HCT116 (cell line): ENCODE measurements at regions not wholly inside any gene's neighbourhood (a gene's known extent, or its start where the extent isn't known, plus 50 kb on each side); places are given as distances from the start of the nearest gene placed in this dataset.

Source experiments
- ATF3 ChIP-seq: IDR thresholded peaks from 2 replicates; pipeline ENCODE4 v1.6.1; 2012
- CEBPB ChIP-seq: IDR thresholded peaks from 2 replicates; pipeline ENCODE4 v1.6.1; 2012; ENCODE audit warnings: low read depth
- CTCF ChIP-seq, 3 experiments: fragments of 200-600 bp in 1 of 3; sonication (generic) in 1 of 3; IDR thresholded peaks in 2 of 3; conservative IDR thresholded peaks in 1 of 3; 2 replicates each; pipeline ENCODE4 v1.5.1; 2012 to 2017; ENCODE audit warnings: low read depth in 2 of 3, low read length in 2 of 3, antibody characterized with exemption in 1 of 3, borderline replicate concordance in 1 of 3, control low read depth in 1 of 3, mild to moderate bottlenecking in 1 of 3, mixed read lengths in 1 of 3, mixed run types in 1 of 3, moderate library complexity in 1 of 3; ENCODE audit not compliant: insufficient read depth in 1 of 3
- EZH2 ChIP-seq: fragments of 200-600 bp; sonication (generic); IDR thresholded peaks from 2 replicates; pipeline ENCODE4 v1.6.1; 2017; ENCODE audit warnings: antibody characterized with exemption, mixed run types
- EZH2phosphoT487 ChIP-seq: fragments of 200-600 bp; IDR thresholded peaks from 2 replicates; pipeline ENCODE4 v1.6.1; 2018; ENCODE audit warnings: antibody characterized with exemption, borderline replicate concordance
- JUND ChIP-seq: IDR thresholded peaks from 2 replicates; pipeline ENCODE4 v1.6.1; 2012
- MAX ChIP-seq: IDR thresholded peaks from 2 replicates; pipeline ENCODE4 v1.6.1; 2012
- POLR2A ChIP-seq: IDR thresholded peaks from 2 replicates; pipeline ENCODE4 v1.7.0; 2011; ENCODE audit warnings: borderline replicate concordance; ENCODE audit not compliant: insufficient read depth, insufficient read length; ENCODE audit errors: extremely low read depth
- POLR2AphosphoS5 ChIP-seq: IDR thresholded peaks from 2 replicates; pipeline ENCODE4 v1.6.1; 2011; ENCODE audit warnings: mild to moderate bottlenecking, low read depth, low read length, moderate library complexity
- SIN3A ChIP-seq: IDR thresholded peaks from 2 replicates; pipeline ENCODE4 v1.6.1; 2012; ENCODE audit warnings: low read depth
- SP1 ChIP-seq: IDR thresholded peaks from 2 replicates; pipeline ENCODE4 v1.6.1; 2012; ENCODE audit warnings: low read depth
- TCF7L2 ChIP-seq: IDR thresholded peaks from 2 replicates; pipeline ENCODE4 v1.7.0; 2011; ENCODE audit warnings: borderline replicate concordance, inconsistent platforms; ENCODE audit not compliant: insufficient read depth, insufficient read length; ENCODE audit errors: extremely low read depth
- ZFX ChIP-seq: fragments of 450-650 bp; IDR thresholded peaks from 2 replicates; pipeline ENCODE4 v1.6.1; 2017
- ZNF274 ChIP-seq: fragments of 200-500 bp; sonication (Bioruptor generic); IDR thresholded peaks from 2 replicates; pipeline ENCODE4 v1.6.1; 2014; ENCODE audit warnings: mild to moderate bottlenecking, low read depth, low read length, inconsistent platforms

GRCh38 chr13:99868767-99869166 lies 102.8 kb downstream of the ZIC5 start:
- TF ChIP-seq MAX (no peak), CTCF (IDR thresholded peaks at IDR 0.05 in 2 of 3, conservative IDR thresholded peaks at IDR 0.05 in 1 of 3; ENCODE audit: borderline replicate concordance in 1 of 3, insufficient read depth in 1 of 3, low read depth in 2 of 3, low read length in 2 of 3) (no peak), ZNF274 (no peak), TCF7L2 (no peak), POLR2A (no peak), CEBPB (no peak), ZFX (no peak), SP1 (no peak), EZH2 (no peak), ATF3 (no peak), JUND (no peak), SIN3A (no peak), POLR2AphosphoS5 (no peak), EZH2phosphoT487 (no peak)
